NCI-H226 (cell line): ENCODE measurements at regions not wholly inside any gene's neighbourhood (a gene's known extent, or its start where the extent isn't known, plus 50 kb on each side); places are given as distances from the start of the nearest gene placed in this dataset.

ENCODE experiments used
- DNase-seq: peaks from one replicate; pipeline ENCODE4 v3.0.0-alpha.2; 2015

DNA sequence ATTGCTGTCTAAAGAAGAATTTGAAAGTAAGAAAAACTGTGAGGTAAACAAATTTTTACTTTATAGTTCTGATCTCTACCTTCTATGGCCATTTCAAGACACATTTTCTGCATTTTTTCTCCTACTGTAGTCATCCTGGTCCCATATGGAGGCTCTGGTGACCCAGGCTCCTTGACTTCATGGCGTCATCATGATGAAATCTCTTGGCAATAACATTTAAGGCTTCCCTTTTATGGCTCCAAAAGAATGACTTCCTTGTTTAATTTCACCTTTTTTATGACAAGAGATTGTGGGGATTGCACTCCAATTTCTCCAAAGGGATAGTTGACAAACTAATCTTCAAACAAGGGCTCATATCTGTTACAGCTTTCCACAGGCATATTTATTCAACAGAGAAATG lies 143.0 kb upstream of the SCN7A start:
- DNase-seq: no peak

DNA sequence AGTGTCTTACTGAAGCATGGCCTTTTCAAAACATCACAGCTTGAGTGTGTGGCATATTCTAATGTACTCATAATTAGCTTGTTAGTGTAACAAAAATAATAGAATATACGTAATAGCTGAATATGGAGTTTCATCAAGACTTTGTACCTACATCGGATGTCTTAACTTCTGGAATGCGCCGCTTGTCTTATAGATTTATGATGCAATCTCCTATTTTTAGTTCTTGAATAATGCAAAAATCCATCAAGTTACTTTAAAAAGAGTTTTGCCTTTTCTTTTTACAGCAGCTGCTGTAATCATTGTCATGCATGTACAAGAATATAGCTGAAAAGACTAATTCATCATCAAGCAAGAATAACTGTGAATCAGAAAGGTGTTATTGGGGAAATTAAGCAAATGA lies 140.7 kb upstream of the SCN7A start:
- DNase-seq: no peak

GRCh38 chr2:166632616-166633015 lies 138.6 kb upstream of the SCN7A start:
- peak; percentile 79 for DNase-seq

GRCh38 chr2:166628478-166629136 lies 134.6 kb upstream of the SCN7A start:
- no peak for DNase-seq

- peak; percentile 26 for DNase-seq
Observed at GRCh38 chr2:166627893-166628292, 133.8 kb upstream of the SCN7A start.

- no peak for DNase-seq
Observed at GRCh38 chr2:166625670-166626069, 131.6 kb upstream of the SCN7A start.

DNA sequence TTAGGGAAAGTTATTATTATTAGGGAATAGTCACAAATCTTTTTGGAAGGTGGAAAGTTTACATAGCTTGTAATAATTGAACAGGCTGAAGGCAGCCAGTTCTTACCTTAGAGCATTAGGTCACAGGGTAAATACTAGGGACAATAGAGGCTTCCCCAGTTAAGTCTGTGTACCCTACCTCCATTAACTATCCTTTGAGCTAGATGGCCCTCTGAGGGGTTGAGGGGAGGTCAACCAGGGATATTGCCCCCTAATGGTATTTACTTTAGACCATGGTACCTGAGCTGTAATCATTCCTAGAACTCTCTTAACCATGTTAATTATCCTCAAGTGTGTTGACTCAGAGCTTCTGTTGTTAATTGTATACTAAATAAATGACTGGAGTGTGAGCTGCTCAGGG lies 120.5 kb upstream of the SCN7A start:
- no peak for DNase-seq

DNA sequence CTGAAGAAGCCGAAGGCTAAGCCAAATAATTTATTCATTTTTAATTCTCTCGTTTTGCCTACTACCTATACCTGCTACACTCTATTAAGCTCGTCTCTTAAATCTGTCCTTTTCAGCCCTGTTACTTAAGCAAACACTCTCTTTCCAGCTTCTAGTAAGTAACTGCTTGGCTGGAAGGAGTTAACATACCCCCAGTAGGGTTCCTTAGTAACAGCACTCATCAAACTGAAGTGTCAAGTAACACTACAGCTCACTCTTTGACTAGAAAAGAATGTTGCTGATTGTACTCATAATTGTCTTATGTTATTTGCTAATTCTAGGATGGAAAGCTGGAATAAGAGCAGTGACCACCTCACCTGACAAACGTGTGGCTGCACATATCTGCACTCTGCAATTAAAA lies 120.0 kb upstream of the SCN7A start:
- no peak for DNase-seq

DNA sequence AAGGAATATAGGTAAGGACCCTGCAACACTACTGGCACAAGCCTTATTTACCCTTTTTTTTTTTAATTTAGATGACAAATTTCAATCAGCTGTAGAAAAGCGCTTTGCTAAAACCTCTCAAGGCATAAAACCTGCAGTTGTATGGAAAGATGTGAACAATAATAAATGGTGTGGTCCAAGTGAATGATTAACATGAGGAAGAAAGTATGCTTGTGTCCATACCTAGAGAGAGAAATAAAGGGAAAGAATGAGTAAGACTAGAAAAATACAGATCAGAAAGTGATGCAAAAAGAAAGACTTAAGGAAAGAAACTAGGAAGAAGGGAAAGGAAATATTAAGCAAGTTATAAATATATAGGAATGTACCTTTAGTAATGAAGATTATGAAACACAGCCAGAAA lies 119.2 kb upstream of the SCN7A start:
- DNase-seq: no peak

DNA sequence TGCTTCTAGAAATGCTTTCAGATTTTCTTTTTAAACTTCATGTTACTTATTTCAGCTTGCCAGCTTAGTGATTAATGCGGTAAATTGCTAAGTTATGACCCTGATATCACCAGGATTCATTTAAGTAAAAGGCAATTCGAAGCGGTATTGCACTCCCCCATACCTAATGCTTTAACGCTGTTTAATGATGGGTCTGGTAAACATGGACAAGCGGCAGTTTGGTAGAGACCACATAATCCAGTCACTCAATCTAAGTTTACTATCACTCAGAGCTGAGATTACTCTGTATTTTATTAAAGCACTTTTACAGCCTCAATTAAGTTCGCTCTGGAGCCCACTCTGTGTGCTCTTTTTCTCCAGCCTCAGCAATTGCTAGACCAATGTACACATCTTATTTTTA lies 118.2 kb upstream of the SCN7A start:
- DNase-seq: no peak

DNA sequence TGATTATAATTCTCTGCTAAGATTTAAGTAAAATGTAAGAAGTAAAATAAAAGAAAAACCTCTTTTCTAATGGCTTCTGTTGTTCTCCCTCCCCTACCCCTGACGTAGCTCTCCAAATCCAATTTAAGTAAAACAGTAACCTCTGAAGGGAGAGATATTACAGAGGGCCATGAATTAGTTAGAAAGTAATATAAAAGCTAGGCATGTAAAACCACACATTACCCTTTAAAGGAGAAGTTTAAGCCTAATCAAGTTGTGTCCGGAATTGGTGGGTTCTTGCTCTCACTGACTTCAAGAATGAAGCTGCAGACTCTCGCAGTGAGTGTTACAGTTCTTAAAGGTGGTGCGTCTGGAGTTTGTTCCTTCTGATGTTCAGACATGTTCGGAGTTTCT lies 116.9 kb upstream of the SCN7A start:
- no peak for DNase-seq

DNA sequence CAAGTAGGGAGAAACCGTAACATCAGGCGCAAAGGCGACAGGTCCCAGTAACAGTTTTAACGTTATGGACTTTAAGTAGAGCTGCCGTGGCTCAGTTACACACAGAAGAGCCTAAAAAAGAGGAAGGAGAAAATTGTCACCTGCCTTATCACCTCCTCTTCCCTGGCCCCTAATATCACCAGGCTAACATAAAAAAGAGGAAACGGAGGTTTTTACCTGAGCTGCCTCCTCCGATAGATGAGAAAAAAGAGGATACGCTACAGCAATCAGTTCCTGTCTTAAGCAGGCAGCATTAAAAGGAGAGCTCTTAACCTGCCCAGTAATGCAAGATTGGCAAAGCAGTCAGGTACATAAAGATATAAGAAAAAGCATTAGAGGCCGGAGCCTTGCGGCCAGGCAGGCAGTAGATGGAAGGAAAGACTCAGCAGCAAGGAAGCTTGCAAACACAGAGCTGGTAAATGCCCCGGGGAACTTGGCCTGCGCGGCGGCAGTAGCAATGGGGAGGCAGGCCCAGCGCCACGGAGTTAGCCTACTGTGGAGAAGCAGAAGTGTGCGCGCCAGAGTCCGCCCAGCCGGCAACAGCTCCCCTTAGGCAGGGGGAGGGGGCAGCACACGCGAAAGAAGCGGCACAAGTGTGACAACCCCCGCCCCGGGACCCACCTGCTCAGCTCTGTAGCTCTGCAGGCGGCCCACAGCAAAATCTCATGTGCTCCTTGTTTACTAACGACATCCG lies 116.3 kb upstream of the SCN7A start:
- no peak for DNase-seq

DNA sequence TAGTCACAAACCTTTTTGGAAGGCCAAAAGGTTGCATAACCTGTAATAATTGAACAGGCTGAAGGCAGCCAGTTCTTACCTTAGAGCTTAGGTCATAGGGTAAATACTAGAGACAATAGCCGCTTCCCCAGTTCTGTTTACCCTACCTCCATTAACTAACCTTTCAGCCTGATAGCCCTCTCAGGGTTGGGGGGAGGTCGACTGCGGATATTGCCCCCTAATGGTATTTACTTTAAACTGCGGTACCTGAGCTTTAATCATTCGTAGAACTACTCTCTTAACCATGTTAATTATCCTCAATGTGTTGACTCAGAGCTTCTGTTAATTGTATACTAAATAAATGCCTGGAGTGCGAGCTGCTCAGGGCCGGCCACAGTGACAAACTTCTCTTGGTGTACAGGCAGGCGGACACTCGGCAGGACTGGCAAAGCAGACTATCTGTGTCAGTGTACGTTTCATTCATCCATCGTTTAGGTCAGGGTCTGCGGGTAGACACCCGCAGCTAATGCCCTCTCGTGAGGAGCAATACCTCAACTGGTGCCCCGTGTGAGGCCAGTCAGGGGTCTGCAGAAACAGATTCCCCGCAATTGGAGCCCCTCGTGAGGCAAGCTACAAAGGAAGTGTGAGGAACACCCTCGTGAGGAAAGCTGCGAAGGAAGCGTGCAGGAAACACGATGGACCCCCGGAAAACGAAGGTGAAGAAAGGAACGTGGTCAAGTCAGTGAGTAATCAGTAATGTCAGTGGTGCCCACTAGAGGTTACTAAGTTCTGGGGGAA lies 115.3 kb upstream of the SCN7A start:
- no peak for DNase-seq

- no peak for DNase-seq
Observed at GRCh38 chr2:166607880-166608279, 113.8 kb upstream of the SCN7A start.

DNA sequence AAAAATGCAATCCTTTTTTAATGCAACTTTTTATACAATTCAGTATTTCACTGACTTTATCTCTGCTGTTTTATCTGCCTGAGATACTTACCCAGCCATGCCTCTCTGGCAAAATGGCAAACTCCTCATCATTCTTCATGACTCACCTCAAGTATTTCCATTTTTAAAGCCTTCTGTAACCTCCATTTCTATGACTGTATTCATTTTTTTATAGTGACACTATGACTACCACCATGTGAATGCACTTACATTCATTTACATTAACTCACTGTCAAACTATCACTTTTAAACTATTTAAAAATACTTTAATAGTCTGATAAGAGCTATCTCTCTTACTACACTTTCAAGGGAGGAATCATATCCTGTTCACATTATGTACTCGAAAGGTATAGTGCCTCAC lies 99.4 kb upstream of the SCN7A start:
- DNase-seq: peak; percentile 93

DNA sequence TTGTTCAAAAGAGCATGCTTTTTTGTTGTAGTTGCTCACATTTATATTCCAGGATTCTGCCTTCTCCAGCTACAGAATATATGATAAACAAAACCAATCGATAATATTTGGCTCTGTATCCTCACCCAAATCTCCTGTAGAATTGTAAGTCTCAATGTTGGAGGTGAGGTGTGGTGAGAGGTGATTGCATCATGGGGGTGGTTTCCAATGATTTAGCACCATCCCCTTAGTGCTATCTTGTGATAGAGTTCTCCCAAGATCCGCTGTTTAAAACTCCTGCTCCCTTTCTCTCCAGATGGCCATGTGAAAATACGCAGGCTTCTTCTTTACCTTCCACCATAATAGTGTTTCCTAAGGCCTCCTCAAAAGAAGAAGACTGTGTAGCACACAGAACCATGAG lies 98.7 kb upstream of the SCN7A start:
- peak; percentile 53 for DNase-seq

- no peak for DNase-seq
Observed at GRCh38 chr2:166591226-166591625, 97.2 kb upstream of the SCN7A start.

- peak; percentile 76 for DNase-seq
Observed at GRCh38 chr2:166573391-166573790, 79.3 kb upstream of the SCN7A start.

DNA sequence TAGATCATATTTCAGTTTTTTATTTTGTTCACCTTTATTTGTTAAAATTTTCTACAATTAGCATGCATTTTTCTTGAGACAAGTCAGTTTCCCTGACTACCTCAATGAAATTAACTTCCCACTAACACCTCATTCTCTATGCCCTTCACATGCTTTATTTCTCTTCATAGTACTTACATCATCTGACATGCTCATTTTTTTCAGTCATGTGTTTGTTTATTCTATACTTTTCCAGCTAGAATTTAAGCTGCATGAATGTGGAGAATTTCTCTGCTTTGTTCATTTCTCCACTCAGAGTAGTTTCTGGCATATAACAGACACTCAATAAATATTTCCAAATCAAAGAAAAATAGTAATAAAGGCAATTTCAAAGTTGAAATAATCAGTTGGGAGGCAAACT lies 78.9 kb upstream of the SCN7A start:
- no peak for DNase-seq

DNA sequence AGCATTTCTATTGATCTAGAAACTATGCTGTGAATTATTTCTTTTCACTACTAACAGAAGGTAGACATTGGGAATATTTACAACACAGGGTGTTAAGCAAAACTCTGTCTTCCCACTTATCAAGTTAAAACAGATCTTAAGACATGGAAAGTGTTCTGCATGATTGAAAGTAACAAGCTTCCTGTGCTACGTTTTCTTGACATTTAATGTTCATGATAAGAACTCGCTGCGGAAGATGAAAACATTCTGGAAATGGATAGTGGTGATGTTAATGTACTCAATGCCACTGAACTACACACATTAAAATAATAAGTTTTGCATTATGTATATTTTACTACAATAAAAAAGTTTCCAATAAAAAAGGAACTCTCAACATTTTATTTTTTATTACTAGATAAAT lies 74.4 kb upstream of the SCN7A start:
- DNase-seq: no peak

DNA sequence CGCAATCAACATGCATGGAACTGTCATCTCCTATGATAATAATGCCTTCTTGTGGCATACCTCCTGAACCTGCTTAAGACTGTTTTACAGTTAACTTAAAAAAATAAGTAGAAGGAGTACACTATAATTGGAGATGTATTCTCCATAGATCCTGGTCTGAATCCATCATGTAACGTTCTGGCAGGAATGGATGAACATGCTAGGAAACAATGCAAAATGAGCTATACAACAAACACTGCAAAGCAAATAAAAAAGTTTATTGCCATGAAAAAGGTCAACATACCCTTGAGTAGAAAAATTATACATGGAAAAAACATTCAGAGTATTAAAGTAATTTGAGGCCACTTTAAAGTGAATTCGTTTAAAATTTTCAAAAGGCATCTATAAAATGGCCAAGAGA lies 71.5 kb upstream of the SCN7A start:
- DNase-seq: no peak

- no peak for DNase-seq
Observed at GRCh38 chr2:166563894-166564293, 69.8 kb upstream of the SCN7A start.

- DNase-seq: no peak
Observed at GRCh38 chr2:166560022-166560421, 66.0 kb upstream of the SCN7A start.

- no peak for DNase-seq
Observed at GRCh38 chr2:166550923-166551322, 56.9 kb upstream of the SCN7A start.
